Fibroblast of mammary gland (primary cell): ENCODE measurements at regions not wholly inside any gene's neighbourhood (a gene's known extent, or its start where the extent isn't known, plus 50 kb on each side); places are given as distances from the start of the nearest gene placed in this dataset.

Experiments
- DNase-seq: peaks from one replicate; pipeline ENCODE4 v3.0.0-alpha.2; 2010; ENCODE audit warnings: low read depth
- H3K4me3 ChIP-seq: 2 replicates; pipeline ENCODE4 v1.5.1; 2011; ENCODE audit warnings: low read depth, mild to moderate bottlenecking, low read length, moderate library complexity; ENCODE audit not compliant: control insufficient read depth
- TF ChIP-seq, protein P1 (sequence below): conservative IDR thresholded peaks from 2 replicates; pipeline ENCODE4 v1.5.1; 2011; ENCODE audit warnings: low read depth, low read length, inconsistent platforms; ENCODE audit not compliant: control insufficient read depth, insufficient read depth

DNA sequence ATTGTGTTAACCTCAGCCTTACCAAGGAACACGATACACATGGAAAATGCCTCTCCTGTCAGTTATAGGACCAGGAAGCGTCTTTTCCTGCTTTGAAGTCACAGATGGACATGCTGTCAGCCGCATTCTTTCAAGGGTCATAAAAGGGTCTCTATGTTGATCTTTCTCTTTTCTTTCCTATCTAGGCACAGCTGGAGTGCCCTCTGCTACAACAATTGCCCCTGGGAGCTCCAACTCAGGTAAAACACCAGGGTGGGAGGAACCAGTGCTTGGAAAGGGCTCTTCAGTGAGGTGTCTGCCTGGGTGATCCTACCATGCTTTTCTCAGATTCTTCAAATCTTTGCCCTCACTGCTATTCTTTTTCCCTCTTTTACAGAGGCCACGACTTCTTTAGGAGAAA, 157.4 kb upstream of the CNTN1 start:
- DNase-seq, result no peak
- no peak overlapping the region for H3K4me3 ChIP-seq
- TF ChIP-seq, protein P1, sequence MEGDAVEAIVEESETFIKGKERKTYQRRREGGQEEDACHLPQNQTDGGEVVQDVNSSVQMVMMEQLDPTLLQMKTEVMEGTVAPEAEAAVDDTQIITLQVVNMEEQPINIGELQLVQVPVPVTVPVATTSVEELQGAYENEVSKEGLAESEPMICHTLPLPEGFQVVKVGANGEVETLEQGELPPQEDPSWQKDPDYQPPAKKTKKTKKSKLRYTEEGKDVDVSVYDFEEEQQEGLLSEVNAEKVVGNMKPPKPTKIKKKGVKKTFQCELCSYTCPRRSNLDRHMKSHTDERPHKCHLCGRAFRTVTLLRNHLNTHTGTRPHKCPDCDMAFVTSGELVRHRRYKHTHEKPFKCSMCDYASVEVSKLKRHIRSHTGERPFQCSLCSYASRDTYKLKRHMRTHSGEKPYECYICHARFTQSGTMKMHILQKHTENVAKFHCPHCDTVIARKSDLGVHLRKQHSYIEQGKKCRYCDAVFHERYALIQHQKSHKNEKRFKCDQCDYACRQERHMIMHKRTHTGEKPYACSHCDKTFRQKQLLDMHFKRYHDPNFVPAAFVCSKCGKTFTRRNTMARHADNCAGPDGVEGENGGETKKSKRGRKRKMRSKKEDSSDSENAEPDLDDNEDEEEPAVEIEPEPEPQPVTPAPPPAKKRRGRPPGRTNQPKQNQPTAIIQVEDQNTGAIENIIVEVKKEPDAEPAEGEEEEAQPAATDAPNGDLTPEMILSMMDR, result no peak

DNA sequence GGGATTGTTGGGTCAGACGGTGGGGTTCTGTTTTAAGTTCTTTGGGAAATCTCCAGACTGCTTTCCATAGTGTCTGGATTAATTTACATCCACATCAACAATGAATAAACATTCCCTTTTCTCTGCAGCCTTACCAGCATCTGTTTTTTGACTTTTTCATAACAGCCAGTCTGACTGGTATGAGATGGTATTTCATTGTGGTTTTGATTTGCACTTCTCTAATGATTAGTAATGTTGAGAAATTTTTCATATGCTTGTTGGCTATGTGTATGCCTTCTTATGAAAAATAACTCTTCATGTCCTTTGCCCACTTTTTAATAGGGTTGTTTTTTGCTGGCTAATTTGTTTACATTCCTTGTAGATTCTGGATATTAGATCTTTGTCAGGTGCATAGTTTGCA, 140.8 kb upstream of the CNTN1 start:
- DNase-seq, result peak; percentile 1
- TF ChIP-seq, protein P1, result no peak
- H3K4me3 ChIP-seq, result no peak overlapping the region

DNA sequence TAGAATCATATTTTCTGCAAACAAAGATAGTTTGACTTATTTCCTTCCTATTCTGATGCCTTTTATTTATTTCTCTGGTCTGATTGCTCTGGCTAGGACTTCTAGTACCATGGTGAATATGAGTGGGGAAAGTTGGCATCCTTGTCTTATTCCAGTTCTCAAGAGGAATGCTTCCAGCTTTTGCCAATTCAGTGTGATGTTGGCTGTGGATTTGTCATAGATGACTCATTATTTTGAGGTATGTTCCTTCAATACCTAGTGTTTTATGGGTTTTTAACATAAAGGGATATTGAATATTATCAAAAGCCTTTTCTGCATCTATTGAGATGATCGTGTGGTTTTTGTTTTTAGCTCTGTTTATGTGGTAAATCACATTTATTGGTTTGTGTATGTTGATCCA, 139.4 kb upstream of the CNTN1 start:
- H3K4me3 ChIP-seq, result no peak overlapping the region
- DNase-seq, result peak; percentile 17
- TF ChIP-seq, protein P1, result no peak

DNA sequence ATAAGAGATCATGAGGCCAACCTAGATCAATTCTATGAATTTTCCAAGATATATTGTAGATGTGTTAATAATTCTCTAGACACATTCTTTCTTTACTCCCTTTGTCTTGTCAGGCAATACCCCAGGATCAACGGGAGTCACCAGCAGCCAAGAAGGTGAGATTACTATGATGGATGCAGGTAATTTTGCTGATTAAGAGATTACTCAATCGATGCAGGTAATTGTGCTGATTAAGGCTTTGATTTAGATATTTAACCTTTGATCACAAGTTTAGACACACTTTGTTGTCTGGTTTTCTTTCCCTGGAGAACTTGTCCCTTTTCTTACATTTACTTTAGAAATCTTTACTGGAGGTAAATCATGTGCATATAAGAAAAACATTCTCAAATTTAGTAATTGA, 134.3 kb upstream of the CNTN1 start:
- no peak for DNase-seq
- H3K4me3 ChIP-seq, result no peak overlapping the region
- TF ChIP-seq, protein P1, result no peak

DNA sequence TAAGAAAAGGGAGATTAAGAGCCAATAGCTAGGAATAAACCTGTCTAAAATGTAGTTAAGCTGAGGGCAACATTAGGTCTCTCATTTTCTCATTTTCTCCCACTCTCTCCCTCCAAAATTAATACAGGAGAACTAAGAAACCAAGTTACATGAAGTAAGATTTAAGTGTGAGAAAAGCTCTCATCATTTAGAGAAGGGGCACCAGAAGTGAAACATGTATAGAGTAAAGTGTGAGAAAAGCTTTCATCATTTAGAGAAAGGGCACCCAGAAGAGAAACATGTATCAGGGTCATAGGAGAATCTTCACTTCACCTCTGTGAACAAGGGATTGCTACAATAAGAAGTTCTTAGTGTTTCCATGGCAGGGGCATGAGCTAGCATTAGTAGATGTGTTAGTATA, 132.4 kb upstream of the CNTN1 start:
- no peak for DNase-seq
- H3K4me3 ChIP-seq, result no peak overlapping the region
- TF ChIP-seq, protein P1, result no peak

DNA sequence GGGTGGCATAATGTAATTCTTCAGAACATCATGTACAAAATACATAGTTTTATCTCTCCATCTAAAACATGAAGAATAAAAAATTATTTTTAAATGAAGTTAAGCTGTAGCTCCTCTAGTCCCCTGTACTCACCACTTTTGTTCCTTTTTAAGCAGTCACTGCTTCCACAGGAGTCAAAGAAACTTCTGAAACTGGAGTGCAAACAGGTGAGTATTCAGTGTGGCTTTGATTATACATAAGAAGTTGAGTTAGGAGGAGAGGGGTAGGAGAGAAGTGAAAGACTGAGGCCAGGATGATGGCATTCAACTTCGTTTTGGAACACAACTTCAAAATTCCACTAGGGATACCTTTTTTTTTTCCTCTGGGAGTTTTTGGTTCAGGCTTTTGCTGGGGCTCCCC, 131.4 kb upstream of the CNTN1 start:
- TF ChIP-seq, protein P1, result no peak
- no peak for DNase-seq
- H3K4me3 ChIP-seq, result no peak overlapping the region

DNA sequence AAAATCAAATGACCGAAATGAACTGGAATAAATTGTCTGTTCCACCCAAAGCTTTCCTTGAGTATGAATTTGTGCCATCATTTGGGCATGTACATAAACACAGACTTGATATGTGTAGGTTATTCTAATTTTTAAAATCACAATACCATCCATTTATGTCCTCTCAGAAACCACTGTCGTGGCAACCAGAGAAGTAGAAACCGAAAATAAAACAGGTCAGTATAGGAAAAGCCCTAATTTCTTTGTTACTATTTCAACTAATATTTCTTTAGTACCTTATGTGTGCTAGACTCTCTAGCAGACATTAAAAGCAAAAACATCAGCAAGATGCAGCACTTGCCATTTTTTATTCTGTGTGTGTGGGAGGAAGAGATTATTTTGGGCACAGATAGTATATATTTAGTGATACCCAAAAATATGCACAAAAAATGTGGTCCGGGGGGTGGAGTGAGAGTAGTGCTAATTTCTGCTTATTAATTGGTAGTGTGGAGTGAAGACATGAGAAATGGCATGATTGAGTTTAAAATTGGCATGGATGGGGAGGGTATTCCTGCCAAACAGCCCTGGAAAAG, 130.8 kb upstream of the CNTN1 start:
- TF ChIP-seq, protein P1, result no peak
- no peak for DNase-seq

More for the DNA sequence above, 130.8 kb upstream of the CNTN1 start:
- no peak overlapping the region for H3K4me3 ChIP-seq
